Bronchial epithelial cell (primary cell): ENCODE measurements at regions not wholly inside any gene's neighbourhood (a gene's known extent, or its start where the extent isn't known, plus 50 kb on each side); places are given as distances from the start of the nearest gene placed in this dataset.

Experiments
- DNase-seq: peaks from one replicate; pipeline ENCODE4 v3.0.0-alpha.2; 2010; ENCODE audit warnings: low read depth
- FAIRE-seq: peaks from 2 replicates; lab custom pipeline; 2011; peaks lifted over from hg19 to GRCh38; lab: Jason Lieb, UNC
- H3K27me3 ChIP-seq: 2 replicates; pipeline ENCODE4 v1.5.1; 2011; ENCODE audit warnings: low read length; ENCODE audit not compliant: control insufficient read depth, insufficient read depth
- H3K36me3 ChIP-seq: 2 replicates; pipeline ENCODE4 v1.5.1; 2011; ENCODE audit warnings: low read length; ENCODE audit not compliant: control insufficient read depth, insufficient read depth
- H3K4me3 ChIP-seq: 2 replicates; pipeline ENCODE4 v1.5.1; 2011; ENCODE audit warnings: mild to moderate bottlenecking, low read depth, low read length, control low read depth
- CTCF ChIP-seq: IDR thresholded peaks from 2 replicates; pipeline ENCODE4 v1.5.1; 2011; ENCODE audit warnings: mild to moderate bottlenecking, moderate library complexity, low read length, control low read depth, inconsistent platforms; ENCODE audit not compliant: insufficient read depth, severe bottlenecking

GRCh38 chr6:92047860-92048259 lies 1371.5 kb downstream of the EPHA7 start:
- Histone ChIP-seq H3K4me3 (no peak overlapping the region), H3K36me3 (no peaks in the 10 kb centered on the region), H3K27me3 (no peaks in the 10 kb centered on the region)
- no peak for TF ChIP-seq CTCF
- no peak for DNase-seq
- FAIRE-seq = no peak

- H3K4me3 ChIP-seq = no peak overlapping the region
- H3K36me3 ChIP-seq = no peaks in the 10 kb centered on the region
- TF ChIP-seq CTCF = no peak
- H3K27me3 ChIP-seq = no peaks in the 10 kb centered on the region
- DNase-seq (no peak), FAIRE-seq (no peak)
Measured at GRCh38 chr6:92047152-92047850, 1372.1 kb downstream of the EPHA7 start.

GRCh38 chr6:92044312-92044711 lies 1375.0 kb downstream of the EPHA7 start:
- H3K4me3 ChIP-seq = no peak overlapping the region
- no peak for FAIRE-seq

DNA sequence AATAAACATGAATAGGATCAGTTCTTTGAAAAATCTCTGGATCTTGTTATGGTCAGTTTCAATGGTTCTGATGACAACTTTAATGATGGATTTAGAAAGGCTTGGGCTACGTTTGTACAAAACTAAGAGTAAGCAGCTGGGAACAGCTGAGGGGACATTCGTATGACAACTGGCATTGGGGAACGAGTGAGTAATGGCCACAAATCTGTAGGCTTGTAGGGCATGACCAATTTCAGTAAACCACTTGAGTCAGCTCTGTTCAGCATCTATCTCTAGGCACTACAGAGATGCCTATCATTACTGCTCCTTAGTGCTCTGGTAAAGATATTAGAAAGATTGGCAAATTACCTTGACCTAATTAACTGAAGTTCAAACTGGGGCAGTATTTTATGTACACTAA lies 1375.6 kb downstream of the EPHA7 start:
- TF ChIP-seq CTCF = no peak
- Histone ChIP-seq H3K36me3 (no peaks in the 10 kb centered on the region), H3K4me3 (no peak overlapping the region), H3K27me3 (no peaks in the 10 kb centered on the region)
- no peak for FAIRE-seq
- no peak for DNase-seq

More at GRCh38 chr6:92044312-92044711, 1375.0 kb downstream of the EPHA7 start:
- TF ChIP-seq CTCF = no peak
- DNase-seq = no peak
- Histone ChIP-seq H3K36me3 (no peaks in the 10 kb centered on the region), H3K27me3 (no peaks in the 10 kb centered on the region)

GRCh38 chr6:92026878-92027277 lies 1392.5 kb downstream of the EPHA7 start:
- DNase-seq (no peak), FAIRE-seq (no peak)
- Histone ChIP-seq H3K27me3 (no peaks in the 10 kb centered on the region), H3K4me3 (no peak overlapping the region), H3K36me3 (no peaks in the 10 kb centered on the region)
- TF ChIP-seq CTCF = no peak

DNA sequence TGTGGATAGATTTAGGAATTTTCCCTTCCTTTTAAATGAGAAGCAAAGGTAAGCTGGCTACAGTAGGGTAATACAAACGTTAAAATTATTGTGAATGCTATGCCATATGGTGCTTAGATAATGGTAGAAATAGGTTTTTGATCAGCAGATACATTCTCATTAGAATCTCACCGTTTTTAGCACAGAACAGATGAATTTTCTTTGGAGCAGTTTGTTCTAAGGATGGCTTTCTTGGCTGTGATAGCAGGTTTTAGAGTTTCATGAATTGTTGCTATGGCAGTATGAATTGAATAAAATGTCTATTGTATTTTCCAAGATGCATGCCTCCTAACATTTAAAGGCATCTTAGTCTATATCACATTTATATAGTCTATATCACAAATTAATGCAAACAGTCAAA lies 1394.5 kb downstream of the EPHA7 start:
- no peak for TF ChIP-seq CTCF
- Histone ChIP-seq H3K36me3 (no peaks in the 10 kb centered on the region), H3K27me3 (no peaks in the 10 kb centered on the region), H3K4me3 (no peak overlapping the region)
- DNase-seq (no peak), FAIRE-seq (no peak)
